Breast epithelium (tissue), 4 donors: ENCODE measurements at regions not wholly inside any gene's neighbourhood (a gene's known extent, or its start where the extent isn't known, plus 50 kb on each side); places are given as distances from the start of the nearest gene placed in this dataset.

Experiments used
- DNase-seq, 2 donors: peaks; one replicate each; pipeline ENCODE4 v3.0.0-alpha.2; 2019; ENCODE audit warnings: low spot score in 2 of 2
- H3K27ac ChIP-seq, 2 donors: fragments of 200-600 bp; sonication (generic) in 1 of 2; one replicate each; pipeline ENCODE4 v1.5.1; 2016 to 2019; ENCODE audit warnings: mild to moderate bottlenecking in 1 of 2
- H3K27me3 ChIP-seq, 2 donors: fragments of 200-600 bp; sonication (generic) in 1 of 2; one replicate each; pipeline versions ENCODE4 v1.5.1 to v1.6.0; 2017 to 2019; ENCODE audit warnings: control low read depth in 1 of 2, mild to moderate bottlenecking in 1 of 2
- H3K36me3 ChIP-seq: fragments of 200-600 bp; one replicate; pipeline ENCODE4 v1.5.1; 2019
- H3K4me1 ChIP-seq, 2 donors: fragments of 200-600 bp; sonication (generic); one replicate each; pipeline ENCODE4 v1.5.1; 2016 to 2019; ENCODE audit warnings: control low read depth in 1 of 2
- H3K4me3 ChIP-seq, 3 donors: fragments of 200-600 bp; sonication (generic); 1 replicate in 2 of 3; 2 replicates in 1 of 3; pipeline ENCODE4 v1.5.1; 2016 to 2019; ENCODE audit warnings: mild to moderate bottlenecking in 3 of 3, moderate library complexity in 2 of 3
- H3K9me3 ChIP-seq, 2 donors: fragments of 200-600 bp; sonication (generic) in 1 of 2; one replicate each; pipeline ENCODE4 v1.5.1; 2016 to 2019; ENCODE audit warnings: control low read depth in 1 of 2
- POLR2A ChIP-seq: fragments of 450-650 bp; IDR thresholded peaks from one replicate; pipeline ENCODE4 v1.6.1; 2016; ENCODE audit warnings: antibody characterized with exemption, mild to moderate bottlenecking, moderate library complexity
- POLR2AphosphoS5 ChIP-seq, 3 donors: sonication (generic); formaldehyde crosslinking; IDR thresholded peaks; one replicate each; pipeline ENCODE4 v1.6.1; 2017; ENCODE audit warnings: antibody characterized with exemption in 3 of 3
- intact Hi-C: fragments of 100-400 bp; cut with DNase I; formaldehyde crosslinking; loops from one replicate; pipeline ENCODE4 v1.15.1; 2023; ENCODE audit warnings: low total_unique reads
- TF ChIP-seq, protein P1 (sequence below), 3 donors: fragments of 450-650 bp; IDR thresholded peaks; one replicate each; pipeline ENCODE4 v1.5.1; 2016 to 2017; ENCODE audit warnings: antibody characterized with exemption in 3 of 3, mild to moderate bottlenecking in 3 of 3, moderate library complexity in 3 of 3

DNA sequence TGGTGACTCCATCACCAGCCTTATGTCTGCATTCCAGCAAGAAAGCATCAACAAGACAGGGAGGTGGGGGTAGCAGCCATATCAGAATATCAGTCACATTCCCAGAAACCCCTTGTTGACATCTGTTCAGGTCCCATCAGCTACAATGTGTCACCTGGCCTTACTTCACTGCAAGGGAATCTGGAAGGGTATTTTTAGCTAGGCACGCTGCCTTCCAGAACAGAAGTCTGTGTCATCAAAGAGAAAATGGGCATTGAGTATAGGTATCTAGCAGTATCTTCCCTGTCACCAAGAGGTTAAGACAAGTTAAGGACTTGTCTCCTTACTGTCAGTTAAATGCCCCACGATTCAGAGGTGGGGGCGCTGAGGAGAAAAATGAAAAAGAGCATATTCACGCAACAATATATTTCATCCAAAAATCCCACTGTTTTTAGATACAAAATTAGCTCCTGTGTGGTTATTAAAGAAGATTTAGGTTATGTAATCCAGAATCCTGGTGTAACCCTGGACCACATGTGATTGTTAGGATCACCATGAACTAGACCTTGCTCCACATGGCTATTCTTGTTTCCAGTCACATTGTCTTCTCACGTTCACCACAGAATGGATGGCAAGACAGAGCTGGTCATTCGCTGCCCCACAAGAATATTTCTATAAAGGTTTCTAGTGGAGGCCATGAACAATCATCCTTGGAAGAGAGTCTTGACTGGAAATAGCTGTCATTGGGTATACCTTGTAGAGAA is 60.0 kb upstream of the PDHA1 start:
- H3K4me1 ChIP-seq: no peaks in the 10 kb centered on the region
- H3K9me3 ChIP-seq: peaks cover 0 to 4% of the 10 kb centered on the region in 2 donors
- no peak overlapping the region for H3K27ac ChIP-seq
- peaks cover 0 to 21% of the 10 kb centered on the region in 2 donors for H3K27me3 ChIP-seq
- intact Hi-C loops: no loop called here
- H3K4me3 ChIP-seq: no peak overlapping the region
- no peaks in the 10 kb centered on the region for H3K36me3 ChIP-seq
- DNase-seq: no peak
- TF ChIP-seq POLR2AphosphoS5 (IDR thresholded peaks at IDR 0.05): no peak
- no peak for TF ChIP-seq POLR2A
- TF ChIP-seq, protein P1, sequence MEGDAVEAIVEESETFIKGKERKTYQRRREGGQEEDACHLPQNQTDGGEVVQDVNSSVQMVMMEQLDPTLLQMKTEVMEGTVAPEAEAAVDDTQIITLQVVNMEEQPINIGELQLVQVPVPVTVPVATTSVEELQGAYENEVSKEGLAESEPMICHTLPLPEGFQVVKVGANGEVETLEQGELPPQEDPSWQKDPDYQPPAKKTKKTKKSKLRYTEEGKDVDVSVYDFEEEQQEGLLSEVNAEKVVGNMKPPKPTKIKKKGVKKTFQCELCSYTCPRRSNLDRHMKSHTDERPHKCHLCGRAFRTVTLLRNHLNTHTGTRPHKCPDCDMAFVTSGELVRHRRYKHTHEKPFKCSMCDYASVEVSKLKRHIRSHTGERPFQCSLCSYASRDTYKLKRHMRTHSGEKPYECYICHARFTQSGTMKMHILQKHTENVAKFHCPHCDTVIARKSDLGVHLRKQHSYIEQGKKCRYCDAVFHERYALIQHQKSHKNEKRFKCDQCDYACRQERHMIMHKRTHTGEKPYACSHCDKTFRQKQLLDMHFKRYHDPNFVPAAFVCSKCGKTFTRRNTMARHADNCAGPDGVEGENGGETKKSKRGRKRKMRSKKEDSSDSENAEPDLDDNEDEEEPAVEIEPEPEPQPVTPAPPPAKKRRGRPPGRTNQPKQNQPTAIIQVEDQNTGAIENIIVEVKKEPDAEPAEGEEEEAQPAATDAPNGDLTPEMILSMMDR (IDR thresholded peaks at IDR 0.05): no peak

DNA sequence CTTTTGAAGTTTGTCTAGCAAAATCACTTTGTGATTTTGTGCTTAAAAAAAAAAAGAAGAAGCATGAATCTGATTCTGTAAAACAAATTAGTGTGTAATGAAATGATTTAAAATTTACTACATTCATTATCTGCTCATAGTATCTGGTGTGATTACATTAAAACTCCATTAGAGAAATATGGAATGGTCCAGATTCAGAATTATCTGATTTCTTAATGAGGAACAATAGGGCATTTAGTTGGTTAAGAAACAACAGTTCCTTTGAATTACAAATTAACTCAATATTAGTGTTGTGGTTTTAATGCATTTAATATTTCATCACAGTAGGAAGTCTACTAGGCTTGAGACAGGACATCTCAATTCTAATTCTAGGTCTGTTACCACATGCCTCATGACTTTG is 57.9 kb upstream of the PDHA1 start:
- Histone ChIP-seq H3K27me3 (peaks cover 0 to 36% of the 10 kb centered on the region in 2 donors), H3K9me3 (peaks cover 0 to 4% of the 10 kb centered on the region in 2 donors), H3K4me3 (no peak overlapping the region), H3K4me1 (no peaks in the 10 kb centered on the region), H3K36me3 (no peaks in the 10 kb centered on the region), H3K27ac (no peak overlapping the region)
- no peak for TF ChIP-seq POLR2AphosphoS5 (IDR thresholded peaks at IDR 0.05)
- TF ChIP-seq, protein P1 (IDR thresholded peaks at IDR 0.05): no peak
- no peak for TF ChIP-seq POLR2A
- intact Hi-C loops: no loop called here
- DNase-seq: no peak

DNA sequence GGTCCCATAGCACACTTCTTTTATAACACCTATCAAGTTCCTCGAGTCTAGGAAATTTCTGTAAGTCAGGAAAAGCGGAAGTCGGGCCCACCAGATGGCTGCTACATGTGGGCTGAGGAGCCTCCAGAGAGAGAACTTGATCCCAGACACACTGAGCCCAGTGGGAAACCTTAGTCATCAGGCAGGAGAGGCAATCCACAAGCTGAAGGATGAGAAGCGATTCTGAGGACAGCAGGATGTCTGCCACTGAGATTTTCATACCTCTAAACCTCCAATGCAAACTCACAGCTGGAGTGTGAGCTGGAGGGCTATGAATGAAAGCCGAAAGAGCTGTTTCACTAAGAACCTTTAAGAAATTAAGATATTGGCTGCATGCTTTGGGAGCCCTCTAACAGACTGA is 52.6 kb upstream of the PDHA1 start:
- DNase-seq: no peak
- TF ChIP-seq POLR2A (no peak), POLR2AphosphoS5 (IDR thresholded peaks at IDR 0.05) (no peak)
- TF ChIP-seq, protein P1 (IDR thresholded peaks at IDR 0.05): no peak
- Histone ChIP-seq H3K36me3 (no peaks in the 10 kb centered on the region), H3K4me1 (no peaks in the 10 kb centered on the region), H3K27me3 (peaks cover 0 to 32% of the 10 kb centered on the region in 2 donors), H3K4me3 (no peak overlapping the region), H3K9me3 (no peaks in the 10 kb centered on the region), H3K27ac (no peak overlapping the region)
- intact Hi-C loops: no loop called here

DNA sequence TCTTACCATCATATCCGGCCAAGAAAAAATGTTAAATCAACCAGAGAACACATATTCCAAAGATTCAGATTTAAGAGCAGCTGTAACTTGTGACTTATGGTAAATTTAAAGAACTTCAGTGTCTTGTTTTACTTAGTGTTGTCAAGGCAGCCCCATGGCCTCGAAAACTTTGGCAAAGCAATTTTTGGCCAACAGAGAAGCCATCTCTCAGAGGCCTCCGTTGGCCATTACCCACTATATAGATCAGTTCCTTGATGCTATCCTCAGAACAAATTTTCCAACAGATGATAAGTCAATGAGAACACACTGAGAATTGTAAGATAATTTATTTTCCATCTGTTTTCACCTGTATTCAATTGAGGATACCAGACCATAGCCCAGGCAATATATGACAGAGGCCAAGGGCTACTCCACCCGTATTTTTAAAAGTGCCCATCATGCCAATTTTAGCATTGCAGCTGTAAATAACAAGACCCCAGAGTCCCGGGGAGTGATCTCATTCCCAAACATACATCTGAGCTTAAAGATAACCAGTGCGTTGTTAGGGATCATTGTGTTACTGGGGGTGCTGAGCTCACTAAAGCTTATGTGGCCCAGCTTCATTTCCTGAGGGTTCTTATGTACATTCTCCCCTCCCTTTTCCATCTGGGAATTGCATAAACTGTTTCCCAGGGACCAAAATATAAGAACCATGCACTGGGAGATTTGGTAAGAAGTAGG is 50.0 kb upstream of the PDHA1 start:
- H3K9me3 ChIP-seq: peaks cover 0 to 3% of the 10 kb centered on the region in 2 donors
- TF ChIP-seq POLR2AphosphoS5 (IDR thresholded peaks at IDR 0.05) (no peak), POLR2A (no peak)
- TF ChIP-seq, protein P1 (IDR thresholded peaks at IDR 0.05): no peak
- intact Hi-C loops: no loop called here
- no peaks in the 10 kb centered on the region for H3K4me1 ChIP-seq
- no peaks in the 10 kb centered on the region for H3K36me3 ChIP-seq
- no peak overlapping the region for H3K4me3 ChIP-seq
- H3K27me3 ChIP-seq: peaks cover 0 to 26% of the 10 kb centered on the region in 2 donors
- H3K27ac ChIP-seq: no peak overlapping the region
- no peak for DNase-seq
